LNCaP clone FGC (cell line): ENCODE measurements at regions not wholly inside any gene's neighbourhood (a gene's known extent, or its start where the extent isn't known, plus 50 kb on each side); places are given as distances from the start of the nearest gene placed in this dataset.

Experiments
- DNase-seq: peaks from one replicate; pipeline ENCODE4 v3.0.0-alpha.2; 2011; ENCODE audit warnings: low read depth
- H3K4me3 ChIP-seq: 2 replicates; pipeline ENCODE4 v1.5.1; 2011; ENCODE audit warnings: mild to moderate bottlenecking, low read depth, low read length, control low read depth
- CTCF ChIP-seq: IDR thresholded peaks from 2 replicates; pipeline ENCODE4 v1.5.1; 2012; ENCODE audit warnings: mild to moderate bottlenecking; ENCODE audit not compliant: control insufficient read depth, insufficient read depth; ENCODE audit errors: extremely low read depth

- DNase-seq = no peak
- no peak for TF ChIP-seq CTCF
- H3K4me3 ChIP-seq = no peak overlapping the region
These were observed 373.5 kb downstream of the EN1 start for GRCh38 chr2:118473846-118474540.

DNA sequence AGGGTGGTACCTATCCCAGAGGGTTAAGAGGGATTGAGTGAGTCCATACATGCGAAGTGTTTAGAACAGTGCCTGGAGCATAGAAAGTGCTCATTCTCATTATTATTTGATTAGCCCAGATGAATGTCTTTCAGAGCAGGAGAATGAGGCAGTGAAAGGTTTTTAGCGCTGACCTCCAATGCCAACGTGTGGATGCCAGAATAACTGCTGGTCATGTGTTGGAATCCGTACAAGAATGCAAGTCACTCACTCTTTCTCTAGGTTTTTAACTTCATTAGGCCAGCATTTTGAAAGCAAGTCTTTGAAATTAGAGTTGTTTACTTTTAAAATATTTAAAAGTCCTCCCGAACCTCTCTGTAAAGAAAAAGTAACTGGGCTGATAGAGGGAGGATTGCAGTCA is 374.2 kb downstream of the EN1 start:
- TF ChIP-seq CTCF = no peak
- no peak for DNase-seq

GRCh38 chr2:118470297-118470696 is 377.2 kb downstream of the EN1 start:
- no peak overlapping the region for H3K4me3 ChIP-seq
- no peak for TF ChIP-seq CTCF
- DNase-seq = no peak

More for the DNA sequence above, 374.2 kb downstream of the EN1 start:
- no peak overlapping the region for H3K4me3 ChIP-seq

- no peak overlapping the region for H3K4me3 ChIP-seq
- TF ChIP-seq CTCF = no peak
These were observed 378.3 kb downstream of the EN1 start for GRCh38 chr2:118469103-118469502.

GRCh38 chr2:118464546-118465265 is 376.4 kb downstream of the INSIG2 start:
- DNase-seq = no peak
- H3K4me3 ChIP-seq = no peak overlapping the region
- no peak for TF ChIP-seq CTCF

More at GRCh38 chr2:118469103-118469502, 378.3 kb downstream of the EN1 start:
- DNase-seq = no peak

- no peak for DNase-seq
- TF ChIP-seq CTCF = no peak
- no peak overlapping the region for H3K4me3 ChIP-seq
These were observed 375.8 kb downstream of the INSIG2 start for GRCh38 chr2:118464046-118464445.
